GM13977 (cell line): ENCODE measurements at regions not wholly inside any gene's neighbourhood (a gene's known extent, or its start where the extent isn't known, plus 50 kb on each side); places are given as distances from the start of the nearest gene placed in this dataset.

ENCODE experiments used
- DNase-seq: peaks from one replicate; pipeline ENCODE4 v3.0.0; 2012; ENCODE audit warnings: low spot score
- CTCF ChIP-seq: IDR thresholded peaks from 2 replicates; pipeline ENCODE4 v1.5.1; 2012; ENCODE audit warnings: mild to moderate bottlenecking, control low read depth; ENCODE audit not compliant: insufficient read depth; ENCODE audit errors: extremely low read depth, missing control alignments
- in situ Hi-C: fragments of 300-500 bp; cut with MboI; formaldehyde crosslinking; loops from one replicate; pipeline ENCODE4 v1.12.0; 2022; ENCODE audit warnings: low sequenced_read_pairs, low pct_unique_long_range_greater_than_20kb, mixed read lengths, inconsistent platforms; ENCODE audit not compliant: unreplicated experiment

GRCh38 chr13:107852072-107852471 lies 363.3 kb downstream of the LIG4 start:
- in situ Hi-C loops: no loop called here
- TF ChIP-seq CTCF: no peak
- DNase-seq: no peak

DNA sequence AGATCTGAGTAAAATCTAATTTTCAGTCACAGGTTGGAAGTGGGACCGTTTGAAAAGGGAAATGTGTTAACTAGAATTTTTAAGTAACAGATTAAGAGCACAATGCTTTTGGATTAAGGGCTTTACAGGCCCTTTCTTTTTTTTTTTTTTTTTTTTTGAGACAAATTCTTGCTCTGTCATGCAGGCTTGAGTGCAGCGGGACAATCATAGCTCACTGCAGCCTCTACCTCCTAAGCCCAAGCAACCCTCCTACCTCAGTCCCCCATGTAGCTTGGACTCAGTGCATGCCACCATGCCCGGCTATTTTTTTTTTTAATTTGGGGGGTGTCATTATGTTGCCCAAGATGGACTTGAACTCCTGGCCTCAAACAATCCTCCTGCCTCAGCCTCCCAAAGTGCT lies 363.7 kb downstream of the LIG4 start:
- in situ Hi-C loops: no loop called here
- TF ChIP-seq CTCF: no peak
- no peak for DNase-seq

DNA sequence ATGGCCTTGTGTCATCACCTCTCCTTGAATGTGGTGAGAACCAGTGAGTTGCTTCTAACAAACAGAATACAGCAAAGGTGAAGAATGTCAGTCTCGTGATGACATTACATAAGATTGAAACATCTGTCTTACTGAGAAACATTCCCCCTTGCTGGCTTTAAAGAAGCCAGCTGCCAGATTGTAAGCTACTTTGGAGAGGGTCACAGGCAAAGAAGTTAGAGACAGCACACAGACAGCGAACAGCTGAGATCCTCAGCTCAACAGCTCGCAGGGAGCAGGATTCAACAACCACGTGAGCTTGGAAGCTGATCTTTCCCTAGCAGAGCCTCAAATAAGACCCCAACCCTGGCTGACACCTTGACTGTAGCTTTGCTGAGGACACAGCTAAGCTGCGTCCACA lies 367.9 kb downstream of the LIG4 start:
- DNase-seq: no peak
- in situ Hi-C loops: no loop called here
- no peak for TF ChIP-seq CTCF

- TF ChIP-seq CTCF: no peak
- DNase-seq: no peak
- in situ Hi-C loops: no loop called here
These were observed 368.7 kb downstream of the LIG4 start for GRCh38 chr13:107846642-107847041.

DNA sequence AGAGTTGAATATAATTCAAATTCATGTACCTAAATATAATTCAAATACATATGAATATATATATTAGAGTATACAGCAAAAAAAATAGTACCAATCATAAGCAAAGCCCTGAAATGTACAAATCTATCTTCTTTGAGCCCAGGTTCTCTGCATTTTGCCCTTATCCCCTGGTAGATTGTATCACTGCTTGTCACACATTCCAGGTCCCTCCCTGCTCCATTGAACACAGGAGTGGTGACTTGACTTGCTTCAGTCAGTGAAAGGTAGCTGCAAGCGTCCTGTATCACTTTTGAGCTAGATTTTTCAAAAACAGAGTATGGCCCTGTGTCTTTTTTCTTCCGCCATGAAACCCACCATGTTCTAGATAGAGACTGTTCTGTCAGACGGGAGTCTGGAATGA lies 369.4 kb downstream of the LIG4 start:
- in situ Hi-C loops: no loop called here
- no peak for TF ChIP-seq CTCF
- no peak for DNase-seq

DNA sequence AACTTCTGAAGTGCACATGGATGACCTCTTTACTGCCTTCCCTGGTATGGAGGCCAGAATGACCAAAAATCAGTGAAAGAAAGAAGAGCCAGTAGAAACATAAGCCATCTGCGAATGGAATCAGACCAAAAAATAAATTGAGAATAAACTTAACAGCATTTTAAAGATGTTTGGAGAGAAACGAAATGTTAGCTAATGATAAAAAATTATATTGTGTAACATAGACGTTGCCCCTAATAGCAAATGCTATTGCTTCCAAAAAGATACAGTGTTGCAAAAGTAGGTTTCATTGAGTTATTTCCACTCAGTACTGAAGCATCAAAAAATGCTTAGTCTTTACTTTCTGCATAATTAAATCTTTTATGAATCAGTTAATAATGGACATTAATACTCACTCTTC lies 371.7 kb downstream of the LIG4 start:
- TF ChIP-seq CTCF: no peak
- DNase-seq: no peak
- in situ Hi-C loops: no loop called here

DNA sequence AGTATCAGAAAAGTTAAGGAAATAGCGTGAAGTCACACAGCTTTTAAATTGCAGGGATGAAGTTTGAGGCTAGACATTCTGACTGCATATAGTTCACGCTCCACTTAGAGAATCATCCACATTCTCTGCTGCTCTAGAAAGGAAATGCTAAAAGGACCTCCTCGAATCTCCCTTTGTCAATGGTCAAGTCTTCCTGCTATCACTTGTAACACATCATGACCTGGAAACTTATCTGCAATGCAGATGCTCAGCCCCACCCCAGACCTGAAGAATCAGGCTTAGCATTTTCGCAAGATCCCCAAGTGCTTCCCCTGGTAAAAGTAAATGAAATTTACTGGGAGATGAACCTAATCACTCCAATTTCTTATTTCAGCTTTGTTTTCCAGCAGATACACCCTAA lies 372.1 kb downstream of the LIG4 start:
- TF ChIP-seq CTCF: no peak
- in situ Hi-C loops: no loop called here
- DNase-seq: no peak
